HG02678 (cell line): ENCODE measurements at regions not wholly inside any gene's neighbourhood (a gene's known extent, or its start where the extent isn't known, plus 50 kb on each side); places are given as distances from the start of the nearest gene placed in this dataset.
"Not testable (repeated sequence)": the region's sequence is repeated elsewhere in the genome, so short reads cannot be mapped to it uniquely, and the experiment has no call there.

Experiments
- ATAC-seq: cut with Tn5 transposase; IDR thresholded peaks from one replicate; pipeline ENCODE4 v1.9.1; 2021; ENCODE audit warnings: mild to moderate bottlenecking, moderate library complexity; ENCODE audit not compliant: unreplicated experiment

DNA sequence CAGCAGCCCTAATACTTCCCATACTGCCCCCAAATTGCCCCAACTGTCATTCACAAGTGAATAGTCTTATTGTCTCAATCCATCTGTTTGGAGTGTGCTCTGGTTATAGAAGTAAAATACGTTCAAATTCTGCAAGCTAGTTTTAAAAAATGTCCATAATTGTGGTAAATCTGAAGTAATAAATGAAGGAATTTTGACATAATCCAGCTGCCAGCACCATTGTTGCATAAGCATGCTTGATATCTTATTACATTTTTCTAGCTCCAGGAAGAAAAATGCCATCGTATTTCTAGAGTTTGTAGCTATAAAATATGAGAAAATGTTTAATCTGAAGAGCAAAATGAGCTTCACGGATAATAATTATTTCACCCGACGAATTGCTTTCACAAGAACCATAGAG lies 664.7 kb downstream of the RFPL4B start:
- no peak for ATAC-seq

DNA sequence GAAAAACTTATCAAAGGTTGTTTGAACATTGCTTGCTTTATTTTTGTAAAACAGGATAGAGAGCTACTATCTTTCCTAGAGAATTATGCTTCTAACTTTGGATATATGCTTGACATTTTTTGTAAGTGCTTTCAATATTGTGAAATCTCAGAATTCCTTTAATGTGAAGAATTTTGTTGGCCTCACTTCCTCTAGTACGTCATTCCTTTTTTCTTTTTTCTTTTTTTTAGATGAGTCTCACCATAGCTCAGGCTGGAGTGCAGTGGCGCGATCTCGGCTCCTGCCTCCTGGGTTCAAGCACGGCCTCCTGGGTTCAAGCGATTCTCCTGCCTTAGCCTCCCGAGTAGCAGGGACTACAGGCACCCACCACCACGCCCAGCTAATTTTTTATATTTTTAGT lies 668.1 kb downstream of the RFPL4B start:
- ATAC-seq, result no peak

DNA sequence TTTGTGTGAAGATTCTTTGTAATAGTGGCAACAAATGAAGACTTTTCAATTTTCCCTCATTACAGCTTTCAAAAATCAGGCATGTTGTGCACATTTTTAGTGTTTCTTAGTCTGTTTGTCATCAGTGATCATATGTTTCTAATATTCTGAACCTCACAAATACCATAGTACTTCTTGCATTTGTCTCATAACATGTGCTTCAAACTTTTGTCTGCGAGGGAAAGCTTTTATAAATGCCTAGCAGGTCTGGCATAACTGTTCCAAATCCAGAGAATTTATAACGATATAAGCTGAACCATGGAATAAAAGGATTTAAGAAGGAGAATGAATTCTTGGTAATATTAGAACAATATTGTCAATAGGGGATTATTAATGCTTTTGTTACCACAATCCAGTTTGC lies 670.2 kb downstream of the RFPL4B start:
- ATAC-seq, result no peak

DNA sequence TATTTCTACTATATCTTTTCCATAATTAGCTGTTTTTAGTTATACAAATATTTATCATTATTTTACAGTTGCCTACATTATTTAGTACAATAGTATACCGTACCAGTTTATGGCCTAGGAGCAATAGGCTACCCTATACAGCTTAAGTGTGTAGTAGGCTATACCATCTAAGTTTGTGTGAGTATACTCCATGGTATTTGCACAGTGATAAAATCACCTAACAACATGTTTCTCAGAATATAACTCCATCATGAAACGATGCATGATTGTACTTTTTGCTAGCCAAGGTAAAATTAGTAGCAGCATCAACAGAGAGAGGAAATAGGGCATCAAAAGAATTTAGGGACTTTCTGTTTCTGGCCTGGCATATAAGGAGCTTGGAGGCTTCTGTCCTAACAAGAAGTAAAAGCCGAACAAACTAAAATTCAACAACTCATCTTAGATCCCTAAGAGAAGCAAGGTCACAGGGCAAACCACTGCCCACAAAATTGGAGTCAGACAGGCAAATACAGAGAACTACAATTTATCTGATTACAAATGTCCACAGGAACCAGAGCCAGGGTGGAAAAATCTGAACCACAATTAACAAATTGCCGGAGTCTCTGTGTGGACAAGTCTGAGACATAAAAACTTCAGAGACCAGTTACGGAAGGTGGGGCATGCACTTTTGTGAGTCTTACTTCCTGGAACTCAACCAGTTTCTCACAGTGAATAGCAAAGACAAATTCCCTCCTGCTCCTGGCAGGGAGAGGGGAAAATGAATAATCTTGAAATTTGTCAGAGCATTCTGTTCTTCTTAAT lies 671.4 kb downstream of the RFPL4B start:
- no peak for ATAC-seq

DNA sequence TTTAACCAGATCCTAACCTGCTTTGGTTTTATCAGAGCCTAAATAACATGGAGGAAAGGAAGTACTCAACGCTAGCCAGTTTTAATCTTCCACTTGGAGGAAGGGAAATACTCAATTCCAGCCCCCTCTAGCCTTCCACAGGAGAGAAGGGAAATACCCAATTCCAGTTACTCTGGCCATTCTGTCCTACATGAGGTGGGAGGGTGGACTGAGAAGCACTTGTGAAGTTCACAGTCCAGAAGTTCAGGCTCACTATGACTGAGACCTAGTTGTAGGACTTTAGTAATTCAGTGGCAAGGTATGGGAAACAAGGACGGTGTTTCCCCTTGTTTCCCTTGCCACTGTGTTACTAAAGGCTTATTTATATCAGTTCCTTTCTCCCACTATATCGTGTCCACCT lies 672.0 kb downstream of the RFPL4B start:
- ATAC-seq, result no peak

DNA sequence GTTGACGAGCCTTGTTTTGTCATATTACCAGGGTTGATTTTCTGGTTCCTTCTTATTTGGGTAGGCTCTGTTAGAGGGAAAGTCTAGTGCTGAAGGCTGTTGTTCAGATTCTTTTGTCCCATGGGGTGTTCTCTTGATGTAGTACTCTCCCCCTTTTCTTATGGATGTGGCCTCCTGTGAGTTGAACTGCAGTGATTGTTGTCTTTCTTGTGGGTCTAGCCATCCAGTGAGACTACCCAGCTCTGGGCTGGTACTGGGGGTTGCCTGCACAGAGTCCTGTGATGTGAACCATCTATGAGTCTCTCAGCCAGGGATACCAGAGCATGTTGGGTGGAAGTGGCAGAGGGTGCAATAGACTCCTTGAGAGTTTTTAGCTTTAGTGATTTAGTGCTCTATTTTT lies 680.6 kb downstream of the RFPL4B start:
- no peak for ATAC-seq

DNA sequence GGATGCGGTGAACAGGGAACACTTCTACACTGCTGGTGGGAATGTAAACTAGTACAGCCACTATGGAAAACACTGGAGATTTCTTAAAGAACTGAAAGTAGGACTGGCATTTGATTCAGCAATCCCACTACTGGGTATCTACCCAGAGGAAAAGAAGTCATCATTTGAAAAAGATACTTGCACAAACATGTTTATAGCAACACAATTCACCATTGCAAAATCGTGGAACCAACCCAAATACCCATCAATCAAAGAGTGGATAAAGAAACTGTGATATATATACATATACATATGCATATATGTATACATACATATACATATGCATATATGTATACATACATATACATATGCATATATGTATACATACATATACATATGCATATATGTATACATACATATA lies 682.0 kb downstream of the RFPL4B start:
- not testable (repeated sequence) for ATAC-seq

DNA sequence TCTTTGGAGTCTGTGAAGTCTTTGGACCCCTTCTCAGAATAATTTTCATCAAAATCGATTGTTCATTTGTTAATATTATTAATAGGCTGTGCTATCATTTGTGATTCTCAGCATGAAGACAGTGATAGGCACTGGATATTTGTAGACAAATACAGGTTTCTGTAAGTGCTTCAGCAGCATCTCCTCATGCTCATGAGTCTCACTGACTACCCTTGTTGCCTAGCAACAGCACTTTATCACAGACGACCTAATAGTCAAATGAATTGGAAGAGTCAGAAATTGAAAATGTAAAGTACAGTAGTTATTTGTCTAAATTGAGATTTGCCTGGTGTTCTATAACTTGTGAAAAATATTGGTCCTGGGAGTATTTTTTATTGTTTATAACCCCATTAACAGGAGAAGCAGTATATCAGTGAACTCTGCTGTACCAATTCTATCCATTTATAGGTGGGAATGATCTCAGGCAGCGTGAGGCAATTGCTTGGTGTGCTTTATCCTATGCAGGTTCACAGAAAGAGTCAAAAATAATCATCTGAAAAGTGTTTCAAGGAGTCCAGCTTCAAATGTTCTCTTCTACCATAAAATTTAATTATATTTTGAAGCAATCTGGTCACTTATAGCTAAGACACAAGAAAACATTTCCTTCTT lies 684.6 kb downstream of the RFPL4B start:
- ATAC-seq, result no peak

GRCh38 chr6:113039005-113039404 lies 691.9 kb downstream of the RFPL4B start:
- no peak for ATAC-seq

GRCh38 chr6:113047148-113047547 lies 700.0 kb downstream of the RFPL4B start:
- no peak for ATAC-seq

GRCh38 chr6:113047932-113048331 lies 700.8 kb downstream of the RFPL4B start:
- no peak for ATAC-seq

GRCh38 chr6:113048741-113049140 lies 701.6 kb downstream of the RFPL4B start:
- no peak for ATAC-seq

- ATAC-seq, result no peak
These were observed 702.1 kb downstream of the RFPL4B start for GRCh38 chr6:113049190-113049589.

- ATAC-seq, result no peak
These were observed 703.1 kb downstream of the RFPL4B start for GRCh38 chr6:113050010-113050858.

DNA sequence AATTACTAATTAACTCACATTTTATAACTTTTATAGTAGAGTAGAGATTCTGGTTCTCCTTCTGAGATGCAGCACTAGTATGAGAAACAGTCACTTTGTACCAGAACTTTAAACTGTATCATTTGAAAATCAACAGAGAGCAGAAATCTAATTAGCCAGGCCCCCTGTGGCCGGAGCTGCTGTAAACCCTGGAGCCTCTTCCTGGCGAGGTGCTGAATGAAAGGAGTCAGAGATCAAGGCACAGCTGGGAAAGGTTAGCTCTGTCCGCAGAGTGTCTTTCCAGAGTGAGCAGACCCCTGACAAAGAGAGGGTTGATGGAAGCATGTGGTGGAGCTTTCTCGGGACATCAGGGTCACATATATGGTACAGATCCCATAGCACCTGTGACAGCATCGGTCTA lies 703.8 kb downstream of the RFPL4B start:
- no peak for ATAC-seq

GRCh38 chr6:113052506-113052905 lies 705.4 kb downstream of the RFPL4B start:
- ATAC-seq, result no peak

GRCh38 chr6:113055061-113055460 lies 707.9 kb downstream of the RFPL4B start:
- ATAC-seq, result no peak

- ATAC-seq, result no peak
These were observed 708.9 kb downstream of the RFPL4B start for GRCh38 chr6:113055998-113056397.

DNA sequence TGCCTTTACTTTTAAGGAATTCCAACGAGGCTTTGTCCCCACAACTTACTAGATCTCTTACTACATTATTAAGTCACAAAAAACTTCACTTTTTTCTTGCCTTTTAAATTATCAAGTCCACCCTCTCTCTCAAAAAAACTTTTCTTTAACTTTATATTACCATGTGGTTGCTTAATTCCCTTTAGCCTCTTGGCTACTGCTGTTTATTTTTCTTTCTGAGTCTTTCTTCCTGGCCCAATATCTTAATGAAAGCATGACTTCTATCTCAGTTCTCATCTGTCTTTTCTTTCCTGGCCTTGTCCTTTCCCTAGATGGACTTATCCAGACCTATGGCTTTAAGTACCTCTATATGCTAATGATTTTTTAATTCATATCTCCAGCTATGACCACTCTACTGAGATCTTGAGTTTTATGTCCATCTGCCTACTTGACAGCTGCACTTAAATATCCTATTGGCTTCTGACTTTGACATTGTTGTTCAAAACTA lies 710.5 kb downstream of the RFPL4B start:
- ATAC-seq, result no peak

DNA sequence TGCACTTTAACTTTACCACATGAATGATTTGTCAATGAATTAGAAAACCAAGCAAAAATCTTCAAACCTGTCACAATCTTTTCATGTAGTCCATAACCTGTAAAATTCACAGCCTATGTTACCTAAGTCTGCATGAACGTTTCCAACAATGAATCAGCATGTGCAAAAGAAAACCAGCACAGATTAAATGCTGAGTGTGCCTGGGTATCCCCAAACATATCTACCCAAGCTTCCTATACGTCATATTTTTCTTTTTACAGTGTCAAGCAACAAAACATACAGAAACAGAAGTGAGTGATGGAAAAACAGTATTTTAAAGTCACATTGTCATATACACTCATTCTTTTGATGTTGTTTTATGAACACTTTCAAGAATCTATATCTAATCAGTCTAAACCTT lies 713.5 kb downstream of the RFPL4B start:
- no peak for ATAC-seq

DNA sequence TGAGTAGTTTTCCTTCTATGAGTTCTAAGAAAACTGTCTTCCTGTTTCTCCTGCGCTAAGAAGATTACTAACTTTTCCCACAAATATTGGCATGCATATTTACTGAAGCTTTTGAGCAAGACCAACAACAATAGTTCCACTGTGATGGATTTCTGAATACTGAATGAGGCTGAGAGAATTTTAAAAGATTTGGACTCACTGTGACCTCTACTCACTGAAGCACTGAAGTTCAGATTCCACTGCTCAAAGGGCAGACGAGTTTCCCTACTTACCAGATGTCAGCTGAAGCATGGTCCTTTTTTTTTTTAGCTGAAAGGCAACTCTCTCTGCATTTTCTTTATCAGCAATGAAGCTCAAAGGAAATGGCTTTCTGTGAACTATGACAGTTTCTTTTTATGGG lies 718.5 kb downstream of the RFPL4B start:
- no peak for ATAC-seq
